LNCaP clone FGC (cell line): ENCODE measurements at regions not wholly inside any gene's neighbourhood (a gene's known extent, or its start where the extent isn't known, plus 50 kb on each side); places are given as distances from the start of the nearest gene placed in this dataset.

ENCODE experiments used
- DNase-seq: peaks from one replicate; pipeline ENCODE4 v3.0.0-alpha.2; 2011; ENCODE audit warnings: low read depth
- H3K4me3 ChIP-seq: 2 replicates; pipeline ENCODE4 v1.5.1; 2011; ENCODE audit warnings: mild to moderate bottlenecking, low read depth, low read length, control low read depth
- TF ChIP-seq, protein P1 (sequence below): IDR thresholded peaks from 2 replicates; pipeline ENCODE4 v1.5.1; 2012; ENCODE audit warnings: mild to moderate bottlenecking; ENCODE audit not compliant: control insufficient read depth, insufficient read depth; ENCODE audit errors: extremely low read depth

DNA sequence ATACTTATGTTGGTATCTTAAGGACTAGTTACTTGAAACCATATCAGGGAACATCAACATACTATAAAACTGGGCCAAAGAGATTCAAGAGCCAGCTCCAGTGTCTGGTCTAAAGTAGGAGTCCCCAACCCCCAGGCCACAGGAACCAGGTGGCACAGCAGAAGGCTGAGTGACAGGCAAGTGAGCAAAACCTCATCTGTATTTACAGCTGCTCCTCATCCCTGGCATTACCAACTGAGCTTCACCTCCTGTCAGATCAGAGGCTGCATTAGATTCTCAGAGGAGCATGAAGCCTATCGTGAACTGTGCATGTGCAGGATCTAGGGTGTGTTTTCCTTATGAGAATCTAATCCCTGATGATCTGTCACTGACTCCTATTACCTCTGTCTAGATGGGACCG is 581.6 kb upstream of the CDH9 start:
- TF ChIP-seq, protein P1, sequence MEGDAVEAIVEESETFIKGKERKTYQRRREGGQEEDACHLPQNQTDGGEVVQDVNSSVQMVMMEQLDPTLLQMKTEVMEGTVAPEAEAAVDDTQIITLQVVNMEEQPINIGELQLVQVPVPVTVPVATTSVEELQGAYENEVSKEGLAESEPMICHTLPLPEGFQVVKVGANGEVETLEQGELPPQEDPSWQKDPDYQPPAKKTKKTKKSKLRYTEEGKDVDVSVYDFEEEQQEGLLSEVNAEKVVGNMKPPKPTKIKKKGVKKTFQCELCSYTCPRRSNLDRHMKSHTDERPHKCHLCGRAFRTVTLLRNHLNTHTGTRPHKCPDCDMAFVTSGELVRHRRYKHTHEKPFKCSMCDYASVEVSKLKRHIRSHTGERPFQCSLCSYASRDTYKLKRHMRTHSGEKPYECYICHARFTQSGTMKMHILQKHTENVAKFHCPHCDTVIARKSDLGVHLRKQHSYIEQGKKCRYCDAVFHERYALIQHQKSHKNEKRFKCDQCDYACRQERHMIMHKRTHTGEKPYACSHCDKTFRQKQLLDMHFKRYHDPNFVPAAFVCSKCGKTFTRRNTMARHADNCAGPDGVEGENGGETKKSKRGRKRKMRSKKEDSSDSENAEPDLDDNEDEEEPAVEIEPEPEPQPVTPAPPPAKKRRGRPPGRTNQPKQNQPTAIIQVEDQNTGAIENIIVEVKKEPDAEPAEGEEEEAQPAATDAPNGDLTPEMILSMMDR: no peak
- no peak for DNase-seq

DNA sequence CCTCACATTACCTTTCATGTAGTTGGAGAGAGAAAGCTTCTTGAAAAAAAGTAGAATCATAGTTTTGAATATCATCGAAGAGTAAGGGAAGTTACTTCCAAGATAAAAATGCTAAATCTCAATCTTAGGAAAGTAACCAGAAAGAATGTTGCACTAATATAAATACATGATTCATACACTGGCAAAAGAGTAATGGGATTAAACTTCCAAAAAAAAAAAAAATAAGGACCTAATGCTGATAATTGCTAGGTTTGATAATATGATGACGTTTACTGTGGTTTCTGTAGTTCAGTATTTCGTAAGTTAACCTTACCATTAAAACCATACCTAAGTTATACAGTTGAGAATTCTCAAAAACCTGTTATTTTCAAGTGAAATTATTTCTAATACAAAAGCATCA is 573.8 kb upstream of the CDH9 start:
- DNase-seq: no peak
- TF ChIP-seq, protein P1: no peak

More for the DNA sequence above, 581.6 kb upstream of the CDH9 start:
- H3K4me3 ChIP-seq: no peak overlapping the region

DNA sequence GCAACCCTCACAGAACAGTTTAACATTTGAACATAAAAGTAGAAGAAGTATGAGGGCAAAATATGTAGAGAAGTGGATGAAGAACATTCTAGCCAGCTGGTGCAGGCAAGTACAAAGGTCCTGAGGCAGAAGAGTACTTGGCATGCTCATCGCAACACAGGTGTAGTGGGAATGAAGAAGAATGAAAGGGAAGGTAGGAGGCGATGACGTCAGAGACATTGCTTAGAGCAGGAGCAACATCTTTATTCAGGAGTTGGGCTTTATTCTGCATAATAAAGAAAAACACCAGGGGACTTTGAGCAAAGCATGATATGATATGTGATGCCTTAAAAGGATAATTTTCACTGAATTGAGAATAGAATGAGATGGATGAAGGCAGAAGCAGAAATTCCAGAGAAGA is 570.6 kb upstream of the CDH9 start:
- no peak for DNase-seq
- TF ChIP-seq, protein P1: no peak
- H3K4me3 ChIP-seq: no peak overlapping the region

More for the DNA sequence above, 573.8 kb upstream of the CDH9 start:
- no peak overlapping the region for H3K4me3 ChIP-seq

DNA sequence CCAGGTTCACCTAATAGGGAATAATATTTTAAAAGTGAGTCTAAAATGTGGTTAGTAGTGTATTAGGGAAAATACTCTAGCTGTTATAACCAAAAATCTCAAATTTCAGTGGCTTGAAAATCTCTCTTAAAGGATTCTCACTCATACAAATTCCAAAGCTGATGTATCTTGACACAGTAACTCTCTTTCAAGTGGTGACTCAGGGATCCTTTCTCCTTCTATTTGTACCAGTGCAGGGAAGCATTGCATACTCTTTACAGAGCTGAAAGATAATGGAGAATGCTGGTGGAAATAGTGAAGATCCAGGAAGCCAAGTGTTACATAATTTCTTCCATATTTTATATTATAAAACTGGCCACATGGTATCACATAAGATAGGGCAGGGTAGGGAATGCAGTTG is 560.2 kb upstream of the CDH9 start:
- no peak overlapping the region for H3K4me3 ChIP-seq
- TF ChIP-seq, protein P1: no peak
- no peak for DNase-seq

DNA sequence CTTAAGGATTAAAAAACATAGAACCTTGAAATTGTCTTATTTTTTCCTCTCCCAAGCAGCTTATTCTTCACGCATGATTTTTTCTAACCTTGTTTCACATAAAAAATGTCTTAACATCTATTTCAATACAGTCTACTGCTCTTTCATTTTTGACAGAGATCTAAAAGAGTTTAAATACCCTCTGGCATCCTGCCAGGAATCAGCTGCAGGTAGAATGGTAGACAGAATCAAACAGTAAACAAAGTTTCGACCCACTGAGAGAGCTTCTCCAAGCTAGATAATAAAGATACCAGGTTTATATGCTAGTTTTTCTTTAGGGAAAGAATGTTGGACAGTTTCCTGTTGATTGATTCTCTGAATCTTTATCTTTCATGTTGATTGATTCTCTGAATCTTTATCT is 555.8 kb upstream of the CDH9 start:
- DNase-seq: no peak
- TF ChIP-seq, protein P1: no peak
- no peak overlapping the region for H3K4me3 ChIP-seq

DNA sequence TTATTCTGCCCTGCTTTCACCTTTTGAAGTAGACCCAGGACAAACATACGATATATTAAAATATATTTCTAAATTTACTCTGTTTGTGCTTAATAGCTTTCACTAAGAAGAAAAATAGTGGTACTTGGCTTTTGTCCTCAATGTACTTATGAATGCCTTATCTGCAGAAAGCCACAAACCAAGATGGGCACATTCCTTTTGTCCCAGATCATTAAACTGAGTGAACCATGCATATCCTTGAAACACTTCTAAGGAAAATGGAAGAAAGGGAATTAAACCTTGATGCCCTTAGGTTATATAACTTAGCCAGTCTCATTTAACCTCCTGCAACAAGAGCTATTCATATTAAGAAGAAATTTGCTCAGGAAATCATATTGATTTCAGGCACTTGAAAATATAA is 553.8 kb upstream of the CDH9 start:
- TF ChIP-seq, protein P1: no peak
- no peak overlapping the region for H3K4me3 ChIP-seq
- DNase-seq: no peak

- H3K4me3 ChIP-seq: no peak overlapping the region
- TF ChIP-seq, protein P1: no peak
- no peak for DNase-seq
Measured at GRCh38 chr5:27590503-27590902, 552.1 kb upstream of the CDH9 start.
